HL-60 (cell line): ENCODE measurements at regions not wholly inside any gene's neighbourhood (a gene's known extent, or its start where the extent isn't known, plus 50 kb on each side); places are given as distances from the start of the nearest gene placed in this dataset.

Experiments
- DNase-seq, 2 experiments: peaks; one replicate each; pipeline ENCODE4 v3.0.0-alpha.2; 2010 to 2020; ENCODE audit warnings: low read depth in 1 of 2, low spot score in 1 of 2
- H3K27ac ChIP-seq: fragments of 250-450 bp; sonication (Bioruptor Pico); replicated peaks from 2 replicates; pipeline ENCODE4 v1.5.1; 2020; ENCODE audit warnings: mild to moderate bottlenecking, moderate library complexity
- H3K27me3 ChIP-seq: fragments of 250-450 bp; sonication (Bioruptor Pico); 2 replicates; pipeline ENCODE4 v1.5.1; 2021; ENCODE audit warnings: mild to moderate bottlenecking, moderate library complexity; ENCODE audit not compliant: insufficient read depth, poor library complexity, severe bottlenecking
- H3K4me3 ChIP-seq: replicated peaks from 2 replicates; pipeline ENCODE4 v1.5.1; 2011; ENCODE audit warnings: mild to moderate bottlenecking, control low read depth, low read length; ENCODE audit not compliant: insufficient read depth
- GABPA ChIP-seq: IDR thresholded peaks from 2 replicates; pipeline ENCODE4 v1.6.1; 2012; ENCODE audit warnings: low read depth
- POLR2AphosphoS5 ChIP-seq: IDR thresholded peaks from 2 replicates; pipeline ENCODE4 v1.6.1; 2012; ENCODE audit warnings: low read depth
- SPI1 ChIP-seq: IDR thresholded peaks from 2 replicates; pipeline ENCODE4 v1.6.1; 2012; ENCODE audit warnings: low read depth, mild to moderate bottlenecking, borderline replicate concordance
- TF ChIP-seq, protein P1 (sequence below): IDR thresholded peaks from one replicate; pipeline ENCODE4 v1.5.1; 2011; ENCODE audit warnings: low read length, control low read depth, inconsistent platforms; ENCODE audit not compliant: insufficient read depth
- TF ChIP-seq, protein P2 (sequence below): IDR thresholded peaks from 2 replicates; pipeline ENCODE4 v1.6.1; 2012; ENCODE audit warnings: low read depth; ENCODE audit not compliant: insufficient replicate concordance

DNA sequence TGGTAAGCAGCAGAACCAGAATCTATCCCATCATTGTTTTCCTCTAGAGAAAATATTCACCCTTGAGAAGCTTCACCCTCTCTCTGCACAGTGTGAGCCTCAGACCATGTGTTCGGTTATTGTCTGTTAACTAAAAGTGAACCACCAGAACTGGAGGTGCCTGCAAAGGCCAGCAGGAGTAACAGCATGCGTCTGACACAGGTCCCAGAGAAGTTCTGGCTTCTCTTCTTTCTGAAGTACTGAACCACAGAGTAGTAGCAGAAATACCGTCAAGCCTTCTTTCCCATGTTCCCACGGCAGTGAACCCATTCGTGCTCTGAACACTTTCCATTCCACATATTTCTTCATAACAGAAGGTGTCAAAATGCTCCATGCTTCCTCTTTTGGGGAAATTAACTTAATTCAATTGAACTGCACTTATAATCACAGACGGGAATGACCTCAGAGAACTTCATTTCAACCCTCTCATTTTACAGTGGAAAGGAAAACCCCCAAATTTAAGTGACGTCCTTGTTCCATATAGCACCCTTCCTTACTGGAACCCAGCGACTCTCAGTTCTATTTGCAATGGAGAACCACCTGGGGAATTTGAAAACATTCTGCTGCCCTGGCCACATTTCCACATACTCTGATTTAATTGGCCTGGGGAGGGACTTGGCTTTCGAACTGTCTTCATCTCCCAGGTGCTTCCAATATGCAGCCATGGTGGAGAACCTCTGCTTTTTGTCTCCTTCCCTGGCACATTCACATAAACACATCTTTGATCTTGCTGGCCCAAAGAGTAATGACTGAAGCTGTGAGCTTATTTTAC, 519.1 kb downstream of the RNF144A start:
- Histone ChIP-seq H3K4me3 (no peak overlapping the region), H3K27me3 (peaks cover 2% of the 10 kb centered on the region), H3K27ac (no peak overlapping the region)
- TF ChIP-seq POLR2AphosphoS5 = no peak
- TF ChIP-seq, protein P1, sequence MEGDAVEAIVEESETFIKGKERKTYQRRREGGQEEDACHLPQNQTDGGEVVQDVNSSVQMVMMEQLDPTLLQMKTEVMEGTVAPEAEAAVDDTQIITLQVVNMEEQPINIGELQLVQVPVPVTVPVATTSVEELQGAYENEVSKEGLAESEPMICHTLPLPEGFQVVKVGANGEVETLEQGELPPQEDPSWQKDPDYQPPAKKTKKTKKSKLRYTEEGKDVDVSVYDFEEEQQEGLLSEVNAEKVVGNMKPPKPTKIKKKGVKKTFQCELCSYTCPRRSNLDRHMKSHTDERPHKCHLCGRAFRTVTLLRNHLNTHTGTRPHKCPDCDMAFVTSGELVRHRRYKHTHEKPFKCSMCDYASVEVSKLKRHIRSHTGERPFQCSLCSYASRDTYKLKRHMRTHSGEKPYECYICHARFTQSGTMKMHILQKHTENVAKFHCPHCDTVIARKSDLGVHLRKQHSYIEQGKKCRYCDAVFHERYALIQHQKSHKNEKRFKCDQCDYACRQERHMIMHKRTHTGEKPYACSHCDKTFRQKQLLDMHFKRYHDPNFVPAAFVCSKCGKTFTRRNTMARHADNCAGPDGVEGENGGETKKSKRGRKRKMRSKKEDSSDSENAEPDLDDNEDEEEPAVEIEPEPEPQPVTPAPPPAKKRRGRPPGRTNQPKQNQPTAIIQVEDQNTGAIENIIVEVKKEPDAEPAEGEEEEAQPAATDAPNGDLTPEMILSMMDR = no peak
- TF ChIP-seq, protein P2, sequence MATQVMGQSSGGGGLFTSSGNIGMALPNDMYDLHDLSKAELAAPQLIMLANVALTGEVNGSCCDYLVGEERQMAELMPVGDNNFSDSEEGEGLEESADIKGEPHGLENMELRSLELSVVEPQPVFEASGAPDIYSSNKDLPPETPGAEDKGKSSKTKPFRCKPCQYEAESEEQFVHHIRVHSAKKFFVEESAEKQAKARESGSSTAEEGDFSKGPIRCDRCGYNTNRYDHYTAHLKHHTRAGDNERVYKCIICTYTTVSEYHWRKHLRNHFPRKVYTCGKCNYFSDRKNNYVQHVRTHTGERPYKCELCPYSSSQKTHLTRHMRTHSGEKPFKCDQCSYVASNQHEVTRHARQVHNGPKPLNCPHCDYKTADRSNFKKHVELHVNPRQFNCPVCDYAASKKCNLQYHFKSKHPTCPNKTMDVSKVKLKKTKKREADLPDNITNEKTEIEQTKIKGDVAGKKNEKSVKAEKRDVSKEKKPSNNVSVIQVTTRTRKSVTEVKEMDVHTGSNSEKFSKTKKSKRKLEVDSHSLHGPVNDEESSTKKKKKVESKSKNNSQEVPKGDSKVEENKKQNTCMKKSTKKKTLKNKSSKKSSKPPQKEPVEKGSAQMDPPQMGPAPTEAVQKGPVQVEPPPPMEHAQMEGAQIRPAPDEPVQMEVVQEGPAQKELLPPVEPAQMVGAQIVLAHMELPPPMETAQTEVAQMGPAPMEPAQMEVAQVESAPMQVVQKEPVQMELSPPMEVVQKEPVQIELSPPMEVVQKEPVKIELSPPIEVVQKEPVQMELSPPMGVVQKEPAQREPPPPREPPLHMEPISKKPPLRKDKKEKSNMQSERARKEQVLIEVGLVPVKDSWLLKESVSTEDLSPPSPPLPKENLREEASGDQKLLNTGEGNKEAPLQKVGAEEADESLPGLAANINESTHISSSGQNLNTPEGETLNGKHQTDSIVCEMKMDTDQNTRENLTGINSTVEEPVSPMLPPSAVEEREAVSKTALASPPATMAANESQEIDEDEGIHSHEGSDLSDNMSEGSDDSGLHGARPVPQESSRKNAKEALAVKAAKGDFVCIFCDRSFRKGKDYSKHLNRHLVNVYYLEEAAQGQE = no peak
- TF ChIP-seq SPI1 = no peak
- TF ChIP-seq GABPA = no peak
- no peak for DNase-seq

DNA sequence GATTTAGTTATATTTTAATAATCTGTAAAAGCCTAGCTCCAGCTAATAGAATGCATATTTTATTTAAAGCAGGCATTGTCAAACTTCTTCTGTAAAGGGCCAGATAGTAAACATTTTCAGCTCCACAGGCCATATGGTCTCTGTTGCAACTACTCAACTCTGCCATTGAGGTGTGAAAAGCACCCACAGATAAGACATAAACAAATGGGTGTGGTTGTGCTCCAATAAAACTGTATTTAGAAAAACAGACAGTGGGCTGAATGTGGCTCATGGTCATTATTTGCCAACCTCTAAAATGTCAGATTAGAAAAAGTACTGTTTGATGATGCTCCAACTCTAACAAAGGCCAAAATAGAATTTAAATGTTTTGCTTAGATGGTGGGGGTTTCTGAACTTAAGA, 519.9 kb downstream of the RNF144A start:
- H3K27me3 ChIP-seq = peaks cover 2% of the 10 kb centered on the region
- DNase-seq = no peak
- TF ChIP-seq, protein P1 = no peak
- TF ChIP-seq, protein P2 = no peak
- no peak for TF ChIP-seq POLR2AphosphoS5
- TF ChIP-seq GABPA = no peak
- no peak for TF ChIP-seq SPI1
- no peak overlapping the region for H3K4me3 ChIP-seq
- H3K27ac ChIP-seq = no peak overlapping the region

DNA sequence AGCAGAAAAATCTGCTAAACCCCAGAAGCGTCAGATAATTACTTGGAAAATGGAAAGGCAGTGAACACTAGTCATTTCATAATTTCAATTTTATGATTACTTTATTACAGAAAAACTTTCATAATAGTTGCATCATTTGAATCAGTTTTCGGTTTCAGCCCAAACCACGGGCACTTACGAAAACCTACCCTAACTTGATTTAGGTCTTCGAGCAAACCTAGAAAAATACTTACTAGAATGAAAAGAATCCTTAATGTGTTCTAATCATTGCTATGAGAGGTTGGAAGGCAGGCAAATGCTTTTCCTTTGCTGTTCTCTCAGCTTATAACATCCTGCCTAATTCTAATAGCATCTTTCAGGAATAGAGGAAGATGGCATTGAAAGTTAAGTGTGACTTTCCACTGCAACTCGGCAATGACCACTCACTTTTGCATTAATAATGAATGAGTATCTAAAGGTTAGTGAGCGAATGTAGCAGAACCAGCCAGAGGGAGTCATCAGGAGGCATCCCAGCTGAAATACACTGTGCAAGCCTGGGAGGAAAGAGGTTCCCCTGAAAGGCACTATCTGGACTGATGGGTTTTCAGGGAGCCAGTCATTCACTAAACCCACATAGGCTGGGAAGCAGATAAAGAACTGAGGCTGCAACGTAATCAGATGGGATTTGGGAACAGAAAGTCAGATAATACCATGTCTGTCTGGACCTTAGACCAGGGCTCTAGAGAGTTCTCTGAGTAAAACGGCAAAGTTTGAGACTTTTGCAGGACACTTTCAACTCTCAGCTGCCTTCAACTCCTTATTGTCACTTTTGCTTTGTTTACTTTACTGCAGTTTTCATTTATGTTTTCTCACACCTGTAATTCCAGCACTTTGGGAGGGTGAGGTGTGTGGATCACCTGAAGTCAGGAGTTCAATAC, 520.8 kb downstream of the RNF144A start:
- Histone ChIP-seq H3K27ac (no peak overlapping the region), H3K4me3 (no peak overlapping the region)

More for the DNA sequence above, 520.8 kb downstream of the RNF144A start:
- peaks cover 2% of the 10 kb centered on the region for H3K27me3 ChIP-seq
- no peak for DNase-seq
- TF ChIP-seq SPI1 = no peak
- TF ChIP-seq, protein P1 = no peak
- TF ChIP-seq GABPA = no peak
- no peak for TF ChIP-seq POLR2AphosphoS5
- TF ChIP-seq, protein P2 = no peak
